ENCODE measurements at regions not wholly inside any gene's neighbourhood (a gene's known extent, or its start where the extent isn't known, plus 50 kb on each side); places are given as distances from the start of the nearest gene placed in this dataset.
"Not testable (repeated sequence)": the region's sequence is repeated elsewhere in the genome, so short reads cannot be mapped to it uniquely, and the experiment has no call there.

GRCh38 chr1:149677359-149677758 lies 93.7 kb downstream of the PPIAL4C start:
- not testable (repeated sequence) for TF ChIP-seq CTCF (IDR thresholded peaks at IDR 0.05); POLR2AphosphoS5 (IDR thresholded peaks at IDR 0.05; ENCODE audit: low read depth, low read length); SIN3A (IDR thresholded peaks at IDR 0.05; ENCODE audit: borderline replicate concordance, insufficient read depth, low read depth, low read length); TCF7L2 (IDR thresholded peaks at IDR 0.05; ENCODE audit: low read depth, low read length)
- TF ChIP-seq, protein P1, sequence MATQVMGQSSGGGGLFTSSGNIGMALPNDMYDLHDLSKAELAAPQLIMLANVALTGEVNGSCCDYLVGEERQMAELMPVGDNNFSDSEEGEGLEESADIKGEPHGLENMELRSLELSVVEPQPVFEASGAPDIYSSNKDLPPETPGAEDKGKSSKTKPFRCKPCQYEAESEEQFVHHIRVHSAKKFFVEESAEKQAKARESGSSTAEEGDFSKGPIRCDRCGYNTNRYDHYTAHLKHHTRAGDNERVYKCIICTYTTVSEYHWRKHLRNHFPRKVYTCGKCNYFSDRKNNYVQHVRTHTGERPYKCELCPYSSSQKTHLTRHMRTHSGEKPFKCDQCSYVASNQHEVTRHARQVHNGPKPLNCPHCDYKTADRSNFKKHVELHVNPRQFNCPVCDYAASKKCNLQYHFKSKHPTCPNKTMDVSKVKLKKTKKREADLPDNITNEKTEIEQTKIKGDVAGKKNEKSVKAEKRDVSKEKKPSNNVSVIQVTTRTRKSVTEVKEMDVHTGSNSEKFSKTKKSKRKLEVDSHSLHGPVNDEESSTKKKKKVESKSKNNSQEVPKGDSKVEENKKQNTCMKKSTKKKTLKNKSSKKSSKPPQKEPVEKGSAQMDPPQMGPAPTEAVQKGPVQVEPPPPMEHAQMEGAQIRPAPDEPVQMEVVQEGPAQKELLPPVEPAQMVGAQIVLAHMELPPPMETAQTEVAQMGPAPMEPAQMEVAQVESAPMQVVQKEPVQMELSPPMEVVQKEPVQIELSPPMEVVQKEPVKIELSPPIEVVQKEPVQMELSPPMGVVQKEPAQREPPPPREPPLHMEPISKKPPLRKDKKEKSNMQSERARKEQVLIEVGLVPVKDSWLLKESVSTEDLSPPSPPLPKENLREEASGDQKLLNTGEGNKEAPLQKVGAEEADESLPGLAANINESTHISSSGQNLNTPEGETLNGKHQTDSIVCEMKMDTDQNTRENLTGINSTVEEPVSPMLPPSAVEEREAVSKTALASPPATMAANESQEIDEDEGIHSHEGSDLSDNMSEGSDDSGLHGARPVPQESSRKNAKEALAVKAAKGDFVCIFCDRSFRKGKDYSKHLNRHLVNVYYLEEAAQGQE (IDR thresholded peaks at IDR 0.05; ENCODE audit: insufficient read depth in 1 of 2, low read depth in 2 of 2, low read length in 1 of 2) = not testable (repeated sequence)

Measured in Panc1 (cell line).